Hematopoietic multipotent progenitor cell (in vitro differentiated cells): ENCODE measurements at regions not wholly inside any gene's neighbourhood (a gene's known extent, or its start where the extent isn't known, plus 50 kb on each side); places are given as distances from the start of the nearest gene placed in this dataset.

ENCODE experiments used
- DNase-seq, 3 donors: peaks; one replicate each; pipeline ENCODE4 v3.0.0-alpha.2; 2011 to 2015; ENCODE audit warnings: low read depth in 2 of 3, low spot score in 2 of 3

GRCh38 chr4:37741564-37741963 is 55.4 kb upstream of the RELL1 start:
- no peak for DNase-seq

- DNase-seq: no peak
Observed at GRCh38 chr4:37740546-37740945, 54.4 kb upstream of the RELL1 start.

GRCh38 chr4:37737466-37737865 is 51.3 kb upstream of the RELL1 start:
- DNase-seq: no peak
